ENCODE measurements at regions not wholly inside any gene's neighbourhood (a gene's known extent, or its start where the extent isn't known, plus 50 kb on each side); places are given as distances from the start of the nearest gene placed in this dataset.

- ATAC-seq (replicated peaks), result no peak
- Mint-ChIP-seq H3K27ac (no peak overlapping the region), H3K27me3 (peaks cover 44 to 54% of the 10 kb centered on the region in 2 donors), H3K4me3 (no peak overlapping the region), H3K4me1 (no peaks in the 10 kb centered on the region), H3K36me3 (no peaks in the 10 kb centered on the region), H3K9me3 (no peaks in the 10 kb centered on the region)
- no peak for DNase-seq
These were observed 103.7 kb upstream of the ZMIZ1 start for GRCh38 chr10:78964952-78965633.

GRCh38 chr10:78966182-78966787, 102.5 kb upstream of the ZMIZ1 start:
- Mint-ChIP-seq H3K27me3 (peaks cover 42 to 45% of the 10 kb centered on the region in 2 donors), H3K4me3 (no peak overlapping the region), H3K36me3 (no peaks in the 10 kb centered on the region), H3K9me3 (no peaks in the 10 kb centered on the region), H3K4me1 (no peaks in the 10 kb centered on the region), H3K27ac (no peak overlapping the region)
- no peak for ATAC-seq (replicated peaks)
- DNase-seq, result no peak

GRCh38 chr10:78966844-78967488, 101.8 kb upstream of the ZMIZ1 start:
- H3K27ac Mint-ChIP-seq, result no peak overlapping the region
- H3K9me3 Mint-ChIP-seq, result no peaks in the 10 kb centered on the region
- no peak overlapping the region for H3K4me3 Mint-ChIP-seq
- peaks cover 36 to 38% of the 10 kb centered on the region in 2 donors for H3K27me3 Mint-ChIP-seq
- no peaks in the 10 kb centered on the region for H3K36me3 Mint-ChIP-seq
- ATAC-seq (replicated peaks) (no peak), DNase-seq (no peak)
- no peaks in the 10 kb centered on the region for H3K4me1 Mint-ChIP-seq

- no peak overlapping the region for H3K27ac Mint-ChIP-seq
- no peak overlapping the region for H3K4me3 Mint-ChIP-seq
- no peaks in the 10 kb centered on the region for H3K9me3 Mint-ChIP-seq
- H3K4me1 Mint-ChIP-seq, result peaks cover 5 to 8% of the 10 kb centered on the region in 2 donors
- H3K36me3 Mint-ChIP-seq, result no peaks in the 10 kb centered on the region
- ATAC-seq (replicated peaks) (no peak), DNase-seq (no peak)
- peaks cover 35 to 43% of the 10 kb centered on the region in 2 donors for H3K27me3 Mint-ChIP-seq
These were observed 100.3 kb upstream of the ZMIZ1 start for GRCh38 chr10:78968300-78968942.

- DNase-seq (no peak), ATAC-seq (replicated peaks) (no peak)
- Mint-ChIP-seq H3K27ac (no peak overlapping the region), H3K9me3 (no peaks in the 10 kb centered on the region), H3K4me1 (peaks cover 5 to 8% of the 10 kb centered on the region in 2 donors), H3K4me3 (no peak overlapping the region), H3K27me3 (peaks cover 35 to 43% of the 10 kb centered on the region in 2 donors), H3K36me3 (no peaks in the 10 kb centered on the region)
These were observed 99.8 kb upstream of the ZMIZ1 start for GRCh38 chr10:78968943-78969342.

GRCh38 chr10:78969719-78970118, 99.0 kb upstream of the ZMIZ1 start:
- Mint-ChIP-seq H3K4me1 (peaks cover 9 to 16% of the 10 kb centered on the region in 2 donors), H3K27ac (no peak overlapping the region), H3K9me3 (no peaks in the 10 kb centered on the region), H3K36me3 (no peaks in the 10 kb centered on the region), H3K4me3 (no peak overlapping the region), H3K27me3 (peaks cover 35 to 42% of the 10 kb centered on the region in 2 donors)
- ATAC-seq (replicated peaks) (no peak), DNase-seq (no peak)

- ATAC-seq (replicated peaks) (no peak), DNase-seq (no peak)
- Mint-ChIP-seq H3K9me3 (no peaks in the 10 kb centered on the region), H3K36me3 (no peaks in the 10 kb centered on the region), H3K4me1 (peaks cover 13 to 21% of the 10 kb centered on the region in 2 donors), H3K27me3 (peaks cover 32 to 38% of the 10 kb centered on the region in 2 donors), H3K27ac (no peak overlapping the region), H3K4me3 (no peak overlapping the region)
These were observed 98.5 kb upstream of the ZMIZ1 start for GRCh38 chr10:78970261-78970660.

- H3K27me3 Mint-ChIP-seq, result peaks cover 33 to 41% of the 10 kb centered on the region in 2 donors
- no peak for ATAC-seq (replicated peaks)
- H3K4me3 Mint-ChIP-seq, result no peak overlapping the region
- H3K36me3 Mint-ChIP-seq, result no peaks in the 10 kb centered on the region
- no peak overlapping the region for H3K27ac Mint-ChIP-seq
- H3K4me1 Mint-ChIP-seq, result peaks cover 21 to 30% of the 10 kb centered on the region in 2 donors
- no peak for DNase-seq
- H3K9me3 Mint-ChIP-seq, result no peaks in the 10 kb centered on the region
These were observed 97.6 kb upstream of the ZMIZ1 start for GRCh38 chr10:78971094-78971682.

GRCh38 chr10:78972160-78972946, 96.4 kb upstream of the ZMIZ1 start:
- DNase-seq, result no peak

GRCh38 chr10:78972947-78973900, 95.5 kb upstream of the ZMIZ1 start:
- H3K4me1 Mint-ChIP-seq, result peaks cover 35% of the 10 kb centered on the region in 2 donors
- H3K4me3 Mint-ChIP-seq, result peak overlapping the region; percentile 63 to 66
- H3K27ac Mint-ChIP-seq, result no peak overlapping the region
- peaks cover 45 to 48% of the 10 kb centered on the region in 2 donors for H3K27me3 Mint-ChIP-seq
- H3K36me3 Mint-ChIP-seq, result no peaks in the 10 kb centered on the region
- ATAC-seq (replicated peaks) (peak; percentile 84 to 85), DNase-seq (peak; percentile 52)
- no peaks in the 10 kb centered on the region for H3K9me3 Mint-ChIP-seq

More at GRCh38 chr10:78972160-78972946, 96.4 kb upstream of the ZMIZ1 start:
- no peak for ATAC-seq (replicated peaks)
- Mint-ChIP-seq H3K27ac (no peak overlapping the region), H3K4me3 (peak overlapping the region; percentile 63 to 66), H3K4me1 (peaks cover 30 to 35% of the 10 kb centered on the region in 2 donors), H3K9me3 (no peaks in the 10 kb centered on the region), H3K36me3 (no peaks in the 10 kb centered on the region), H3K27me3 (peaks cover 37 to 45% of the 10 kb centered on the region in 2 donors)

GRCh38 chr10:78973901-78974616, 94.7 kb upstream of the ZMIZ1 start:
- H3K4me3 Mint-ChIP-seq, result peak overlapping the region; percentile 86 to 94
- DNase-seq, result peak; percentile 13
- H3K36me3 Mint-ChIP-seq, result no peaks in the 10 kb centered on the region
- H3K9me3 Mint-ChIP-seq, result no peaks in the 10 kb centered on the region
- H3K4me1 Mint-ChIP-seq, result peaks cover 35% of the 10 kb centered on the region in 2 donors
- H3K27me3 Mint-ChIP-seq, result peaks cover 45 to 48% of the 10 kb centered on the region in 2 donors
- H3K27ac Mint-ChIP-seq, result peak overlapping the region; percentile 95
- peak; percentile 45 to 48 for ATAC-seq (replicated peaks)

GRCh38 chr10:78974617-78975317, 94.0 kb upstream of the ZMIZ1 start:
- no peaks in the 10 kb centered on the region for H3K36me3 Mint-ChIP-seq
- peak overlapping the region; percentile 86 to 94 for H3K4me3 Mint-ChIP-seq
- H3K27ac Mint-ChIP-seq, result peak overlapping the region; percentile 95
- H3K4me1 Mint-ChIP-seq, result peaks cover 35% of the 10 kb centered on the region in 2 donors
- DNase-seq (peak; percentile 40), ATAC-seq (replicated peaks) (peak; percentile 67 to 69)
- H3K27me3 Mint-ChIP-seq, result peaks cover 39 to 50% of the 10 kb centered on the region in 2 donors
- no peaks in the 10 kb centered on the region for H3K9me3 Mint-ChIP-seq
